ENCODE measurements at regions not wholly inside any gene's neighbourhood (a gene's known extent, or its start where the extent isn't known, plus 50 kb on each side); places are given as distances from the start of the nearest gene placed in this dataset.

DNA sequence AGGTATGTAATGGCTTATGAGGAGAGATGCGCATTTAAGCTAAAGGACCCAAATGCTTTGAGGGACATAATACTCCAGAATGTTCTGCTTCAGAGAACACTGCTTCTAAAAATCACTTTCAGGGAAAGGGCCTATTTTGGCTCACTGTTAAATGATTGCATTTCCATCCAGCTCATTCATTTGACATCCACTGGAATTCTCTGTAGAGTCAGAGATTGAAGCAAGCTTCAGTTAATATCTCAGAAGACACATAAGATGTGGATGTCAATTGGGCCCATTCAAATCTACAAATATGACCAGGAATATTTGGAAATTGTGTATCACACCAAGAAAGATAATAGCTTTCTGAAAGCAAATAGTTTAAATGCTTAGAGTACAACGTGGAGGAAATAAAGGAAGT, 209.9 kb upstream of the VSTM2A start:
- no peak overlapping the region for H3K4me3 ChIP-seq
- TF ChIP-seq EZH2 (IDR thresholded peaks at IDR 0.05) (no peak), POLR2AphosphoS5 (IDR thresholded peaks at IDR 0.05; ENCODE audit: borderline replicate concordance, low read depth, low read length) (no peak), FOXP2 (optimal IDR thresholded peaks at IDR 0.05; ENCODE audit: control extremely low read depth, extremely low read length, insufficient read depth) (no peak)
- DNase-seq (ENCODE audit: low read depth, low spot score) = no peak
- H3K9ac ChIP-seq (ENCODE audit: insufficient read length) = no peak overlapping the region
- no peak overlapping the region for H3K27ac ChIP-seq
- H3K9me3 ChIP-seq (ENCODE audit: low read depth, low read length) = no peaks in the 10 kb centered on the region
- H3K36me3 ChIP-seq (ENCODE audit: insufficient read depth, low read length) = no peaks in the 10 kb centered on the region

- no peak overlapping the region for H3K9ac ChIP-seq (ENCODE audit: insufficient read length)
- TF ChIP-seq POLR2AphosphoS5 (IDR thresholded peaks at IDR 0.05; ENCODE audit: borderline replicate concordance, low read depth, low read length) = no peak
- TF ChIP-seq FOXP2 (optimal IDR thresholded peaks at IDR 0.05; ENCODE audit: control extremely low read depth, extremely low read length, insufficient read depth) = no peak
- TF ChIP-seq EZH2 (IDR thresholded peaks at IDR 0.05) = no peak
- H3K27ac ChIP-seq = no peak overlapping the region
- H3K9me3 ChIP-seq (ENCODE audit: low read depth, low read length) = no peaks in the 10 kb centered on the region
- no peak for DNase-seq (ENCODE audit: low read depth, low spot score)
- H3K4me3 ChIP-seq = no peak overlapping the region
- H3K36me3 ChIP-seq (ENCODE audit: insufficient read depth, low read length) = no peaks in the 10 kb centered on the region
Measured at GRCh38 chr7:54333952-54334351, 208.2 kb upstream of the VSTM2A start.

- TF ChIP-seq EZH2 (IDR thresholded peaks at IDR 0.05) = no peak
- TF ChIP-seq FOXP2 (optimal IDR thresholded peaks at IDR 0.05; ENCODE audit: control extremely low read depth, extremely low read length, insufficient read depth) = no peak
- no peak for TF ChIP-seq POLR2AphosphoS5 (IDR thresholded peaks at IDR 0.05; ENCODE audit: borderline replicate concordance, low read depth, low read length)
- no peak overlapping the region for H3K9ac ChIP-seq (ENCODE audit: insufficient read length)
- DNase-seq (ENCODE audit: low read depth, low spot score) = no peak
- no peak overlapping the region for H3K4me3 ChIP-seq
- H3K9me3 ChIP-seq (ENCODE audit: low read depth, low read length) = no peaks in the 10 kb centered on the region
- no peaks in the 10 kb centered on the region for H3K36me3 ChIP-seq (ENCODE audit: insufficient read depth, low read length)
- no peak overlapping the region for H3K27ac ChIP-seq
Measured at GRCh38 chr7:54336800-54337199, 205.4 kb upstream of the VSTM2A start.

GRCh38 chr7:54337466-54337865, 204.7 kb upstream of the VSTM2A start:
- Histone ChIP-seq H3K4me3 (no peak overlapping the region), H3K9me3 (ENCODE audit: low read depth, low read length) (no peaks in the 10 kb centered on the region), H3K27ac (no peak overlapping the region), H3K36me3 (ENCODE audit: insufficient read depth, low read length) (no peaks in the 10 kb centered on the region), H3K9ac (ENCODE audit: insufficient read length) (no peak overlapping the region)
- TF ChIP-seq POLR2AphosphoS5 (IDR thresholded peaks at IDR 0.05; ENCODE audit: borderline replicate concordance, low read depth, low read length) = no peak
- no peak for TF ChIP-seq EZH2 (IDR thresholded peaks at IDR 0.05)
- TF ChIP-seq FOXP2 (optimal IDR thresholded peaks at IDR 0.05; ENCODE audit: control extremely low read depth, extremely low read length, insufficient read depth) = no peak
- DNase-seq (ENCODE audit: low read depth, low spot score) = no peak

DNA sequence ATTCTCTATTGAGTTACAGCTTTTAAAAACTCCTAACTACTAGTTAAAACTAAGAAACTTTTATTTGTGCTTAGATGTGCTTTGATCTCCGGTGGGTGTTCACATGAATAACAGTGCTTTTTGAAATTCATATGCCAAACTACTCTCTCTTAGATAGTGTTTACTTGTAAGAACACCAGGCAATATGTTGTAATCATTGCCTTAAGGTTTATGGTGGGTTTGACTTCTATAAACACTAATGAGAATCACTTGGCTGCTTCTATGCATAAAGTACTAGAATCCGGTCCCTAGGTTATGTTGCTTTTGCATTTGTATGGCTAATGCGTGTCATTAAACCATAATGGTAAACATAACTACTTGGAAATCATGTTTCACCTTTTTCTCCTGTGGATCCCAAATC, 203.9 kb upstream of the VSTM2A start:
- TF ChIP-seq POLR2AphosphoS5 (IDR thresholded peaks at IDR 0.05; ENCODE audit: borderline replicate concordance, low read depth, low read length) = no peak
- no peak for TF ChIP-seq FOXP2 (optimal IDR thresholded peaks at IDR 0.05; ENCODE audit: control extremely low read depth, extremely low read length, insufficient read depth)
- TF ChIP-seq EZH2 (IDR thresholded peaks at IDR 0.05) = no peak
- no peak overlapping the region for H3K4me3 ChIP-seq
- DNase-seq (ENCODE audit: low read depth, low spot score) = no peak
- no peak overlapping the region for H3K9ac ChIP-seq (ENCODE audit: insufficient read length)
- H3K27ac ChIP-seq = no peak overlapping the region
- no peaks in the 10 kb centered on the region for H3K36me3 ChIP-seq (ENCODE audit: insufficient read depth, low read length)
- no peaks in the 10 kb centered on the region for H3K9me3 ChIP-seq (ENCODE audit: low read depth, low read length)

DNA sequence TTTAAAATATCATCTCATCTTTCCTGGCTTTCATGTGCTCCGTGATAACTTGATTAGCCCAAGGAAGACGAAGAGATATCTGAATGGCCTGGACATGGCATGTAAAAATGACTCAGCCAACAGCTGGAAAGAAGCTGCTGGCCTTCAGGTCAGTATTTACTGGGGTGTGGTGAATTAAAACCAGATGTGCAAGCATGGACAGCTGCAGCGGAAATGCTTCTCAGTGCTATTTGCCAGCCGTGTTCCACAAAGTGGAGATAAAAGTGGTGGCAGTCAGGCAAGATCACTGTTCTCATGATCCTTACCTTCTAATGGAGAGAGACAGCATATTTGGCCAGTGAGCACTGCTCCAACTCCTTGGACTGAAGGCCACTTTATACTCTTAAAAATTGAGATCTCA, 203.1 kb upstream of the VSTM2A start:
- Histone ChIP-seq H3K27ac (no peak overlapping the region), H3K9me3 (ENCODE audit: low read depth, low read length) (no peaks in the 10 kb centered on the region), H3K9ac (ENCODE audit: insufficient read length) (no peak overlapping the region), H3K36me3 (ENCODE audit: insufficient read depth, low read length) (no peaks in the 10 kb centered on the region), H3K4me3 (no peak overlapping the region)
- no peak for DNase-seq (ENCODE audit: low read depth, low spot score)
- TF ChIP-seq FOXP2 (optimal IDR thresholded peaks at IDR 0.05; ENCODE audit: control extremely low read depth, extremely low read length, insufficient read depth) (no peak), POLR2AphosphoS5 (IDR thresholded peaks at IDR 0.05; ENCODE audit: borderline replicate concordance, low read depth, low read length) (no peak), EZH2 (IDR thresholded peaks at IDR 0.05) (no peak)

DNA sequence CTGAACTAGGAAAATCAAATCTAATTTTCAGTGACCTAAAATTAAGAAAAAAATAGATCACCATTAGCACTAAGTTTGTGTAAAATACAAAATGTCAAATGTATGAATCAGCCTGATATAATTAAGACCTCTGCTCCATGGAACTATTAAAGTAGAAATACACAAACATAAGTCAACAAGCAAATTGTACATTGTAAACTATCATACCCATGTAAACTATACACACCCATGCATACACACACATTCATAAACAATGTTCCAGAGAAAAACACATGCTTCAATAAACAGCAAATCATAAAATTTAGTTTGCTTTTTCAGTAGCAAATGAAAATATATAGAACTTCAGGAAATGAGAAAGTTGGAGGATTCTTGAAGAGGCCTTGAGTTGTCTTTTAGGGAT, 199.7 kb upstream of the VSTM2A start:
- H3K9ac ChIP-seq (ENCODE audit: insufficient read length) = no peak overlapping the region
- no peak for TF ChIP-seq FOXP2 (optimal IDR thresholded peaks at IDR 0.05; ENCODE audit: control extremely low read depth, extremely low read length, insufficient read depth)
- TF ChIP-seq POLR2AphosphoS5 (IDR thresholded peaks at IDR 0.05; ENCODE audit: borderline replicate concordance, low read depth, low read length) = no peak
- no peak overlapping the region for H3K4me3 ChIP-seq
- H3K9me3 ChIP-seq (ENCODE audit: low read depth, low read length) = no peaks in the 10 kb centered on the region
- DNase-seq (ENCODE audit: low read depth, low spot score) = no peak
- H3K27ac ChIP-seq = no peak overlapping the region
- H3K36me3 ChIP-seq (ENCODE audit: insufficient read depth, low read length) = no peaks in the 10 kb centered on the region

- DNase-seq (ENCODE audit: low read depth, low spot score) = no peak
- H3K9me3 ChIP-seq (ENCODE audit: low read depth, low read length) = no peaks in the 10 kb centered on the region
- H3K27ac ChIP-seq = no peak overlapping the region
- H3K36me3 ChIP-seq (ENCODE audit: insufficient read depth, low read length) = no peaks in the 10 kb centered on the region
- TF ChIP-seq FOXP2 (optimal IDR thresholded peaks at IDR 0.05; ENCODE audit: control extremely low read depth, extremely low read length, insufficient read depth) = no peak
- TF ChIP-seq POLR2AphosphoS5 (IDR thresholded peaks at IDR 0.05; ENCODE audit: borderline replicate concordance, low read depth, low read length) = no peak
- TF ChIP-seq EZH2 (IDR thresholded peaks at IDR 0.05) = no peak
- H3K4me3 ChIP-seq = no peak overlapping the region
- no peak overlapping the region for H3K9ac ChIP-seq (ENCODE audit: insufficient read length)
Measured at GRCh38 chr7:54343511-54343910, 198.7 kb upstream of the VSTM2A start.

GRCh38 chr7:54345746-54346145, 196.4 kb upstream of the VSTM2A start:
- no peak overlapping the region for H3K27ac ChIP-seq
- no peak overlapping the region for H3K4me3 ChIP-seq
- H3K9me3 ChIP-seq (ENCODE audit: low read depth, low read length) = no peaks in the 10 kb centered on the region
- H3K36me3 ChIP-seq (ENCODE audit: insufficient read depth, low read length) = no peaks in the 10 kb centered on the region
- no peak overlapping the region for H3K9ac ChIP-seq (ENCODE audit: insufficient read length)
- DNase-seq (ENCODE audit: low read depth, low spot score) = no peak
- TF ChIP-seq FOXP2 (optimal IDR thresholded peaks at IDR 0.05; ENCODE audit: control extremely low read depth, extremely low read length, insufficient read depth) = no peak
